Stimulated activated CD8-positive, alpha-beta memory T cell treated with anti-CD3 and anti-CD28 coated beads, Interleukin-15, amount 100 ng/mL, for 24 hours (primary cell): ENCODE measurements at regions not wholly inside any gene's neighbourhood (a gene's known extent, or its start where the extent isn't known, plus 50 kb on each side); places are given as distances from the start of the nearest gene placed in this dataset.

Source experiments
- DNase-seq: peaks from one replicate; pipeline ENCODE4 v3.0.0-alpha.2; 2020; ENCODE audit warnings: low read depth

DNA sequence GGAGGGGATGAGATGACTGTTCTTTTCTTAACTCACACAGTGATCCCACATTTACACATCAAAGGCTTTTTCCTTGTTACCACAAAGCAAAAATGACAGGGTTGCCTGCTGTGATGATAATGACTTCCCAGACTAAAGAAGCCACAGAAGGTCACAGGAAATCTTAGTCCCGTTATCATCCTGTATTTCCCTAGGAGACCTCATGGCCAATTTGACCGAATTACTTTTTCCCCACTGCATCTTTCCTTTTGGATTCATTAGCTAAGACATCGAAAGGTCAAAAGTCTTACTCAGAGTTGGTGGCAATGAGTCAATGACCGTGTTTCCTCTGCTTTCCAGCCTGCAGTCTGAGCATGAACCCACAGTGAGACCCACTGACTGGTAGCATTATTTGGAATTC, 130.1 kb upstream of the INHBA start:
- no peak for DNase-seq

DNA sequence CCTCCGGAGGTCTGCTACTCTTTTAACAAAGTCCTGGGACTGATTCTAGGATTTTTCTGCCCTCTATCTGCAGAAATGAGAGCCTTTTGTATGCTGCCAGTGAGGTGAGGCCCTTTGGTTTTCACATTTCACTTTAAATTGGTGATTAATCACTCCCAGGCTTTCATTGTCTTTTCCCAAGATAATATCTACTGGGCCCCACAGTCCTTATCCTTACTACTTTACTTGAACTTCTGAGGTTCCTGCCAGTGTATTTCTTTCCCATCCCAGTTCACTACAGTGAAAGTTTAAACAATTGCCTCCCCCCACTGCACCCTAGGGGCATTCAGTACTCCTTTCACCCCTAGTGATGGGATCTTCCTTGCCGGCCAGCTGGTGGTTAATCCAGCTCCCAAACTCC, 127.4 kb upstream of the INHBA start:
- no peak for DNase-seq

DNA sequence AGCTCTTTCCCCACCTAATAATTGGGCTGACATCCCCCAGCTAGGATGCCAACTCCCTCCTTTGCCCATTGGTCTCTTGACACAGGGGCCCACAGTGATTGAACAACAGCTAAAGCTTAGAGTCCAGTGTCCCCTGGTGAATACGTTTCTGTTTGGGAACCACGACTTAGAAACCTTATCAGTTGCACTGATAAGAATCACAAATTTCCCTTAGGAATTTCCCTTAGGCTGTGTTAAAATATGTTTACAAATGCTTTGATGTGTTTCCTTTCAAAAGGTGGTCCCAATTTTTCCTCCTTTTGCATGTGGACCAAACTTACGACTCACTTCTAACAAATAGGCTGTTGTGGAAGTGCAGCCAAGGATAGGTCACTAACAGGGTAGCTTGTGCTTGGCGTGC, 126.0 kb upstream of the INHBA start:
- DNase-seq, result no peak

DNA sequence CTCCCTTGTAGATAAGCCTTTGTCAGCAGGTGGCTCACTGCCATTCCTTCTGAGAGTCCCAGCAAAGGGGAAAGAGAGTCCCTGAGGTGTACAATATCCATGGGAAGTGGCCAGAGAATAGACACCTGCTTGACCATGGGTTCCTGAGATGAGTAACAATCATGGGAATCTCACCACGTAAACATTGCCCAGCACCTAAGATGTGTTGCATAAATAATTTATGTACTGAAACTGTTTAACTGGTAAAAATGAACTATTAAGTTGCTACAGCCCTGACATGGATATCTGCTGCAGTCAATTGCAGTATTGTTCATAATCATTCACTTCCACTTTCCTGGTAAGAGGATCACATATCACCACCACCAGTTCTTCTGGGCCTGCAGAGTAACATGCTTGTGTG, 123.8 kb upstream of the INHBA start:
- no peak for DNase-seq

DNA sequence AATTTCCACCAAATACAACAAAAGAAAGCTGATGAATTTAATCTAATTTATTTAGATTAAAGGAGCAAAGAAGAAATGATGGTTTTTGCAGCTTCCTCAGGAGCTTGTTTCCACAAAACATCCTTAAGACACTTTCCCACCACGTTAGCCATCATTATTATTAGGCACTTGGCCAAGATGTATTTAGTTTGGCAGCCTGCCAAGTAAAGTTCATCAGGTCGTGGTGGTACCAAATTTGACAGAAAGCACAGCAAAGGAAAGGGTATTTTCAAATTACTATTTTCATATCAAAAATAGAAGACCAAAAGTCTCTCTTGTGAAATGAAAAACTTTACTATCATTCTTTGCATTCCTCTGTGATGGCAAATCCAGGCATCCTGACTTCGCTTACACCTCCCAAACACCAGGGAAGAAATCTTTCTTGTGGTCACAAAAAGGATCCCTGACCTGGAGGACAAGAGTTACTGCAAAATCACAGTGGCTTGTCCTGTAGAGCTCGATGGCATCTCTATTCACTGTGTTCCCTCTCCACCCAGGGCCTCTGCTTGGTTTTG, 123.1 kb upstream of the INHBA start:
- DNase-seq, result no peak

- no peak for DNase-seq
Observed at GRCh38 chr7:41824284-41824683, 121.4 kb upstream of the INHBA start.

GRCh38 chr7:41822259-41822817, 119.4 kb upstream of the INHBA start:
- no peak for DNase-seq

GRCh38 chr7:41821521-41822213, 118.8 kb upstream of the INHBA start:
- DNase-seq, result no peak

- DNase-seq, result no peak
Observed at GRCh38 chr7:41820111-41820671, 117.3 kb upstream of the INHBA start.

DNA sequence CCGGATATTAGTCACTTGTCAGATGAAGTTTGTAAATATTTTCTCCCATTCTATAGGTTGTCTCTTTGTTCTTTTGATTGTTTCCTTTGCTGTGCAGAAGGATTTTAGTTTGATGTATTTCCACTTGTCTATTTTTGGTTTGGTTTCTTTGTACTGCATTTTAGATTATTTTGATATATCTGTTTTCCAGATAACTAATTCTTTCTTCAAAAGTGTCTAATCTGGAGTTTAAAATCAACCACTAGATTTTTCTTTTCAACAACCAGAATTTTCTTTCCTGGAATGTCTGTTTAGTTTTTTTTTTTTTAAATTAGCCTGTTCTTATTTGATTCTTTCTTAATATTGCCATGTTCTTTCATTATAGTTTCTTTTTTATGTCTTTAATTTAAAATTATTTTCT, 116.8 kb upstream of the INHBA start:
- no peak for DNase-seq

DNA sequence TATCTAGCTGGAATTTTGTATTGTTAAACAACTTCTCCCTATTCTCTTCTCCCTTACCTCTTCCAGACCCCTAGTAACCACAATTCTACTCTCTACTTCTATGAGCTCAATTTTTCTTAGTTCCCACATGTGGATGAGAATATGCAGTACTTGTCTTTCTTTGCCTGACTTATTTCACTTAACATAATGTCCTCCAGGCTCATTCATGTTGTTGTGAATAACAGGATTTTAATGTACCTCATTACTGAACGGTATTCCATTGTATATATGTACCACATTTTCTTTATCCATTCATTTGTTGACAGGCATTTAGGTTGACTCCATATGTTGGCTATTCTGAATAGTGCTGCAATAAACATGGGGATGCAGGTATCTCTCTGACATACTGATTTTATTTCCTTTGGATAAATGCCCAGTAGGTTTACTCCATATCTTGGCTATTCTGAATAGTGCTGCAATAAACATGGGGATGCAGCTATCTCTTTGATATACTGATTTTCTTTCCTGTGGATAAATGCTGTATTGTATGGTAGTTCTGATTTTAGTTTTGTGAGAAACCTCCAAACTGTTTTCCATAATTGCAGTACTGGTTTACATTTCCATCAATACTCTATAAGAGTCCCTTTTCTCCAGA, 116.0 kb upstream of the INHBA start:
- no peak for DNase-seq

DNA sequence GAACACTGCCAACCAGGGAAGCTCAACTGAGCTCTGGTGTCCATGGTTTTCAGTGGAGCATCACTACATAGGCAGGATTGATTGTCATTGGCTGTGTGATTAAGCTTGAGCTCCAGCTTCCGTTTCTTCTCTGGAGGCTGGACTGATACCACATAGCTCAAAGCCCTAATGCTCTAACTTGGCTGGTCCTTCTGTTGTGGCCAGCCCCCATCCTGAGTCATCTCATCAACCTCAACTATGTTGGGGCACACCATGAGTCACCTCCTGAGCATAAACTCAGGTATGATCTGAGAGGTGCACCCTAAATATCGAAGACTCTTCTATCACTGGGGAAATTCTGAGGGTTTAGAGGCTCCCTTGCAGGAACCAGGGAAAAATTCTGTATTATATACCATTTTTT, 114.5 kb upstream of the INHBA start:
- DNase-seq, result no peak

- DNase-seq, result no peak
Observed at GRCh38 chr7:41816111-41816510, 113.2 kb upstream of the INHBA start.

- no peak for DNase-seq
Observed at GRCh38 chr7:41814888-41815287, 112.0 kb upstream of the INHBA start.

- DNase-seq, result no peak
Observed at GRCh38 chr7:41813286-41813685, 110.4 kb upstream of the INHBA start.

GRCh38 chr7:41811941-41812340, 109.1 kb upstream of the INHBA start:
- DNase-seq, result no peak

- no peak for DNase-seq
Observed at GRCh38 chr7:41809940-41810576, 107.2 kb upstream of the INHBA start.

DNA sequence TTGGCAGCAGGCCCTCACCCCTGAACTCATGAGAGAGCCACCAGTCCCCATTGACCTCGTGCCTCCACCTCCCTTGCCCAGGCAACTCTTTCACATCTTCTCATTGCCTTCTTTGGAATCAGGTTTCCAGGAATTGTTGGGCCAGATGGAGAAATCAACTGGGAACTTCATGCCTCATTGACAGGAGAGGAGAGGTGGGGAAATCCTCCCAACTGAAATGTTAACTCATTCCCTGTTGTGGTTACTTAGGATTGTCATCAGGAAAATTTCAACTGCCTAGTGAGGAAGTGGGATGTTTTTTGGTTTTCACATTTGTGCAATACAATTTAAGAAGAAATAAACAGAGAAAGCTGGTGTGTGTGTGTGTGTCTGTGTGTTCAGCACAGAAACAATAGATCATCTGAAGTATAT, 106.6 kb upstream of the INHBA start:
- DNase-seq, result no peak

GRCh38 chr7:41809116-41809515, 106.2 kb upstream of the INHBA start:
- DNase-seq, result no peak

GRCh38 chr7:41808541-41808940, 105.7 kb upstream of the INHBA start:
- no peak for DNase-seq

DNA sequence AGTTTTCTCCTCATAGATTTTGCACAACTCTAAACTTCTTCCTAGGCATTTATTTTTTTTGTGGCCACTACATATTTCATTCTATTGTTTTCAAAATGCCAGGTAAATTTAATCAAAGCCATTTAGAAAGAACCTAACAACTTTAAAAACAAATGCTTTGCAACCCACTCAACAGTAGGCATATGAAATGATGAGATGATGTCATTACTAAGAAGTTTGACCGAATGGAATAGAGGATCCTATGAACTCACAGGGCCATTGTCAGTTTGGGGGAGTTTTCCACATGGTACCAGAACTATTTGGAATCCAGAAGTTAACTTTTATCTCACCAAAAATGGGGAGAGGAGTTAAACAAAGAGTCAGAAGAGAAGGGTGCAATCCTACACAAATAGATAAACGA, 100.7 kb upstream of the INHBA start:
- no peak for DNase-seq

GRCh38 chr7:41796331-41796730, 93.4 kb upstream of the INHBA start:
- no peak for DNase-seq
